ENCODE measurements at regions not wholly inside any gene's neighbourhood (a gene's known extent, or its start where the extent isn't known, plus 50 kb on each side); places are given as distances from the start of the nearest gene placed in this dataset.

DNA sequence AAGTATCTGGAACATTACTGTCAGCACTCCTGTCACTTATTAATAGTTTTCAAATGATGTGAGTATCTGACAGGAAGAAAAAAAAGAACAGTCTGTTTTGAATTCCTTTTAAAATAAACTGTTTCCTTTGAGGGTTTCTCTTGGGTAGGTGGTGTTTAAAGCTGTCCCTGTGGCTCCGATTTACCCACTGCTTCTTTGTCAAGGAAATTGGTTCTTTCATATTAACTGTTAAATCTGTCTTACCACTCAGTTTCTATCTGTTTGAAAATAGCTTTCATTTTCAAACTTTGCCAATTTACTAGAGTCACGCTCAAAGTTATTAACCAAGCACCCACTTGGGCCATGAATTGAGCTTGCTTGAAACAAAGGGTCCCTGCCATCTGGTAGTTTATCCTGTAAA lies 614.6 kb upstream of the NXPH2 start:
- TF ChIP-seq CTCF (IDR thresholded peaks at IDR 0.05) (no peak), POLR2AphosphoS5 (IDR thresholded peaks at IDR 0.05) (no peak), POLR2A (IDR thresholded peaks at IDR 0.05) (no peak)
